ENCODE measurements at regions not wholly inside any gene's neighbourhood (a gene's known extent, or its start where the extent isn't known, plus 50 kb on each side); places are given as distances from the start of the nearest gene placed in this dataset.

GRCh38 chr2:65714866-65715265 lies 282.5 kb upstream of the SPRED2 start:
- intact Hi-C loops (cut with DNase I; ENCODE audit: low total_unique reads) = no loop called here
- TF ChIP-seq POLR2A (IDR thresholded peaks at IDR 0.05) (no peak), CTCF (IDR thresholded peaks at IDR 0.05) (no peak)
- 29 to 44% methylated on average over 1 of the region's 1 CpG for WGBS, 2 donors
- no peak overlapping the region for H3K4me3 ChIP-seq (ENCODE audit: low read depth, poor library complexity, severe bottlenecking)
- DNase-seq (ENCODE audit: low spot score in 2 of 2) = no peak

- 27 to 72% methylated on average over 1 of the region's 1 CpG for WGBS, 2 donors
- no peak overlapping the region for H3K4me3 ChIP-seq (ENCODE audit: low read depth, poor library complexity, severe bottlenecking)
- no peak for DNase-seq (ENCODE audit: low spot score in 2 of 2)
- intact Hi-C loops (cut with DNase I; ENCODE audit: low total_unique reads) = no loop called here
- TF ChIP-seq CTCF (IDR thresholded peaks at IDR 0.05) = no peak
- no peak for TF ChIP-seq POLR2A (IDR thresholded peaks at IDR 0.05)
Observed at GRCh38 chr2:65711863-65712262, 279.5 kb upstream of the SPRED2 start.

GRCh38 chr2:65710779-65711295 lies 278.4 kb upstream of the SPRED2 start:
- no peak overlapping the region for H3K4me3 ChIP-seq (ENCODE audit: low read depth, poor library complexity, severe bottlenecking)
- 38 to 41% methylated on average over 2 of the region's 2 CpGs for WGBS, 2 donors
- intact Hi-C loops (cut with DNase I; ENCODE audit: low total_unique reads) = no loop called here
- no peak for DNase-seq (ENCODE audit: low spot score in 2 of 2)
- no peak for TF ChIP-seq CTCF (IDR thresholded peaks at IDR 0.05)
- TF ChIP-seq POLR2A (IDR thresholded peaks at IDR 0.05) = no peak

- intact Hi-C loops (cut with DNase I; ENCODE audit: low total_unique reads) = no loop called here
- 62 to 70% methylated on average over 5 of the region's 5 CpGs for WGBS, 2 donors
- no peak for TF ChIP-seq CTCF (IDR thresholded peaks at IDR 0.05)
- TF ChIP-seq POLR2A (IDR thresholded peaks at IDR 0.05) = no peak
- no peak for DNase-seq (ENCODE audit: low spot score in 2 of 2)
- H3K4me3 ChIP-seq (ENCODE audit: low read depth, poor library complexity, severe bottlenecking) = no peak overlapping the region
Observed at GRCh38 chr2:65710356-65710755, 278.0 kb upstream of the SPRED2 start.

- no peak overlapping the region for H3K4me3 ChIP-seq (ENCODE audit: low read depth, poor library complexity, severe bottlenecking)
- intact Hi-C loops (cut with DNase I; ENCODE audit: low total_unique reads) = no loop called here
- no peak for TF ChIP-seq POLR2A (IDR thresholded peaks at IDR 0.05)
- no peak for TF ChIP-seq CTCF (IDR thresholded peaks at IDR 0.05)
- WGBS, 2 donors = 89 to 91% methylated on average over 3 of the region's 3 CpGs
- no peak for DNase-seq (ENCODE audit: low spot score in 2 of 2)
Observed at GRCh38 chr2:65708086-65708485, 275.7 kb upstream of the SPRED2 start.

- no peak overlapping the region for H3K4me3 ChIP-seq (ENCODE audit: low read depth, poor library complexity, severe bottlenecking)
- intact Hi-C loops (cut with DNase I; ENCODE audit: low total_unique reads) = no loop called here
- no peak for TF ChIP-seq CTCF (IDR thresholded peaks at IDR 0.05)
- TF ChIP-seq POLR2A (IDR thresholded peaks at IDR 0.05) = no peak
- 57 to 66% methylated on average over 1 of the region's 1 CpG for WGBS, 2 donors
- DNase-seq (ENCODE audit: low spot score in 2 of 2) = no peak
Observed at GRCh38 chr2:65706411-65706810, 274.0 kb upstream of the SPRED2 start.
